ENCODE measurements at regions not wholly inside any gene's neighbourhood (a gene's known extent, or its start where the extent isn't known, plus 50 kb on each side); places are given as distances from the start of the nearest gene placed in this dataset.

- CTCF ChIA-PET: no interaction called here
- Mint-ChIP-seq H3K27me3 (no peaks in the 10 kb centered on the region), H3K27ac (no peak overlapping the region), H3K9me3 (peaks cover 10% of the 10 kb centered on the region), H3K36me3 (ENCODE audit: low read depth) (no peaks in the 10 kb centered on the region), H3K4me1 (no peaks in the 10 kb centered on the region), H3K4me3 (no peak overlapping the region)
- no peak for ATAC-seq (ENCODE audit: low read depth)
- TF ChIP-seq CTCF (IDR thresholded peaks at IDR 0.05): no peak
- no peak for DNase-seq
- intact Hi-C loops (cut with micrococcal nuclease): no loop called here
- POLR2A ChIA-PET: no interaction called here
Observed at GRCh38 chr19:28012361-28012760, 1200.6 kb downstream of the UQCRFS1 start.

GRCh38 chr19:28010656-28011055, 1202.3 kb downstream of the UQCRFS1 start:
- H3K36me3 Mint-ChIP-seq (ENCODE audit: low read depth): no peaks in the 10 kb centered on the region

GRCh38 chr19:28009696-28010095, 1203.3 kb downstream of the UQCRFS1 start:
- POLR2A ChIA-PET: no interaction called here
- TF ChIP-seq CTCF (IDR thresholded peaks at IDR 0.05): no peak
- ATAC-seq (ENCODE audit: low read depth) (no peak), DNase-seq (no peak)
- Mint-ChIP-seq H3K4me3 (no peak overlapping the region), H3K9me3 (peaks cover 8% of the 10 kb centered on the region), H3K27me3 (no peaks in the 10 kb centered on the region), H3K4me1 (no peaks in the 10 kb centered on the region), H3K27ac (no peak overlapping the region), H3K36me3 (ENCODE audit: low read depth) (no peaks in the 10 kb centered on the region)
- intact Hi-C loops (cut with micrococcal nuclease): no loop called here
- CTCF ChIA-PET: no interaction called here

More at GRCh38 chr19:28010656-28011055, 1202.3 kb downstream of the UQCRFS1 start:
- H3K4me1 Mint-ChIP-seq: no peaks in the 10 kb centered on the region
- H3K27ac Mint-ChIP-seq: no peak overlapping the region
- ChIA-PET CTCF (no interaction called here), POLR2A (no interaction called here)
- intact Hi-C loops (cut with micrococcal nuclease): no loop called here
- TF ChIP-seq CTCF (IDR thresholded peaks at IDR 0.05): no peak
- no peaks in the 10 kb centered on the region for H3K27me3 Mint-ChIP-seq
- H3K4me3 Mint-ChIP-seq: no peak overlapping the region
- ATAC-seq (ENCODE audit: low read depth) (no peak), DNase-seq (no peak)
- peaks cover 8% of the 10 kb centered on the region for H3K9me3 Mint-ChIP-seq

GRCh38 chr19:28008695-28009094, 1204.3 kb downstream of the UQCRFS1 start:
- peaks cover 8% of the 10 kb centered on the region for H3K9me3 Mint-ChIP-seq
- POLR2A ChIA-PET: no interaction called here
- no peaks in the 10 kb centered on the region for H3K36me3 Mint-ChIP-seq (ENCODE audit: low read depth)
- TF ChIP-seq CTCF (IDR thresholded peaks at IDR 0.05): no peak
- H3K4me1 Mint-ChIP-seq: no peaks in the 10 kb centered on the region
- ATAC-seq (ENCODE audit: low read depth) (no peak), DNase-seq (no peak)
- H3K27me3 Mint-ChIP-seq: no peaks in the 10 kb centered on the region
- no peak overlapping the region for H3K4me3 Mint-ChIP-seq
- no peak overlapping the region for H3K27ac Mint-ChIP-seq
- intact Hi-C loops (cut with micrococcal nuclease): no loop called here
- CTCF ChIA-PET: no interaction called here

GRCh38 chr19:28003543-28003942, 1209.4 kb downstream of the UQCRFS1 start:
- DNase-seq (no peak), ATAC-seq (ENCODE audit: low read depth) (no peak)
- POLR2A ChIA-PET: no interaction called here
- TF ChIP-seq CTCF (IDR thresholded peaks at IDR 0.05): no peak
- Mint-ChIP-seq H3K4me3 (no peak overlapping the region), H3K4me1 (no peaks in the 10 kb centered on the region), H3K27ac (no peak overlapping the region), H3K9me3 (peaks cover 9% of the 10 kb centered on the region), H3K36me3 (ENCODE audit: low read depth) (no peaks in the 10 kb centered on the region), H3K27me3 (no peaks in the 10 kb centered on the region)
- CTCF ChIA-PET: no interaction called here
- intact Hi-C loops (cut with micrococcal nuclease): no loop called here
